ENCODE measurements at regions not wholly inside any gene's neighbourhood (a gene's known extent, or its start where the extent isn't known, plus 50 kb on each side); places are given as distances from the start of the nearest gene placed in this dataset.

- no peak overlapping the region for H3K27ac ChIP-seq
- 76 to 90% (median 82%) methylated on average over 7 of the region's 7 CpGs for WGBS, 3 donors
- H3K9me3 ChIP-seq, result no peaks in the 10 kb centered on the region
- no peaks in the 10 kb centered on the region for H3K36me3 ChIP-seq
- no peak for TF ChIP-seq POLR2A (IDR thresholded peaks at IDR 0.05)
- TF ChIP-seq, protein P1, sequence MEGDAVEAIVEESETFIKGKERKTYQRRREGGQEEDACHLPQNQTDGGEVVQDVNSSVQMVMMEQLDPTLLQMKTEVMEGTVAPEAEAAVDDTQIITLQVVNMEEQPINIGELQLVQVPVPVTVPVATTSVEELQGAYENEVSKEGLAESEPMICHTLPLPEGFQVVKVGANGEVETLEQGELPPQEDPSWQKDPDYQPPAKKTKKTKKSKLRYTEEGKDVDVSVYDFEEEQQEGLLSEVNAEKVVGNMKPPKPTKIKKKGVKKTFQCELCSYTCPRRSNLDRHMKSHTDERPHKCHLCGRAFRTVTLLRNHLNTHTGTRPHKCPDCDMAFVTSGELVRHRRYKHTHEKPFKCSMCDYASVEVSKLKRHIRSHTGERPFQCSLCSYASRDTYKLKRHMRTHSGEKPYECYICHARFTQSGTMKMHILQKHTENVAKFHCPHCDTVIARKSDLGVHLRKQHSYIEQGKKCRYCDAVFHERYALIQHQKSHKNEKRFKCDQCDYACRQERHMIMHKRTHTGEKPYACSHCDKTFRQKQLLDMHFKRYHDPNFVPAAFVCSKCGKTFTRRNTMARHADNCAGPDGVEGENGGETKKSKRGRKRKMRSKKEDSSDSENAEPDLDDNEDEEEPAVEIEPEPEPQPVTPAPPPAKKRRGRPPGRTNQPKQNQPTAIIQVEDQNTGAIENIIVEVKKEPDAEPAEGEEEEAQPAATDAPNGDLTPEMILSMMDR (IDR thresholded peaks at IDR 0.05), result no peak
- H3K27me3 ChIP-seq, result no peaks in the 10 kb centered on the region
- no peak for DNase-seq
- H3K4me1 ChIP-seq (ENCODE audit: insufficient read depth), result no peaks in the 10 kb centered on the region
- intact Hi-C loops (cut with DNase I), result no loop called here
- no peak overlapping the region for H3K4me3 ChIP-seq
Measured at GRCh38 chr2:236973343-236973980, 112.2 kb upstream of the COPS8 start.

GRCh38 chr2:236974148-236974547, 111.5 kb upstream of the COPS8 start:
- Histone ChIP-seq H3K9me3 (no peaks in the 10 kb centered on the region), H3K4me1 (ENCODE audit: insufficient read depth) (no peaks in the 10 kb centered on the region), H3K36me3 (no peaks in the 10 kb centered on the region), H3K27me3 (no peaks in the 10 kb centered on the region), H3K4me3 (no peak overlapping the region), H3K27ac (no peak overlapping the region)
- TF ChIP-seq POLR2A (IDR thresholded peaks at IDR 0.05) (no peak), EP300 (IDR thresholded peaks at IDR 0.05) (no peak)
- TF ChIP-seq, protein P1 (IDR thresholded peaks at IDR 0.05), result no peak
- intact Hi-C loops (cut with DNase I), result no loop called here
- DNase-seq, result no peak

DNA sequence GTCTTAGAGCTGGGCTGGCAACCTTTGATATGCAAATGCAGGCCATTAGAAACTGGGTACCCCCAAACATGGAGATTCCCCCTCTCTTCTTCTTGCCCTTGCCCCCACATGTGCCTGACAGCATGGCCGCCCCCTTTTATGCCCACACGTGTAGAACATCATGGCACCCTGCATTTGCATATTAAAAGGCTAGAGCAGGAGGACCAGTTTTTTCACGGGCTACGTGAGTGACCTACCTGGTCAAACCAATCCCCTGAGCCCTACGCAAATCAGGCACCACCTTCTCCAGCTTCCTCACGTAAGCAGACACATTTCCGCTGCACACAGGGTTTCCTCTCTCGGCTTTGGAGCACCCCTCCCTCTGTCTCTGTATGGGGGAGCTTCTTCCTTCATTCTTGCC, 110.9 kb upstream of the COPS8 start:
- Histone ChIP-seq H3K4me3 (no peak overlapping the region), H3K27me3 (no peaks in the 10 kb centered on the region), H3K9me3 (no peaks in the 10 kb centered on the region), H3K4me1 (ENCODE audit: insufficient read depth) (no peaks in the 10 kb centered on the region), H3K36me3 (no peaks in the 10 kb centered on the region), H3K27ac (no peak overlapping the region)
- intact Hi-C loops (cut with DNase I), result no loop called here
- TF ChIP-seq POLR2A (IDR thresholded peaks at IDR 0.05) (no peak), EP300 (IDR thresholded peaks at IDR 0.05) (no peak)
- TF ChIP-seq, protein P1 (IDR thresholded peaks at IDR 0.05), result no peak
- WGBS, 3 donors, result 82 to 95% (median 95%) methylated on average over 8 of the region's 8 CpGs
- no peak for DNase-seq

GRCh38 chr2:236975766-236976165, 109.9 kb upstream of the COPS8 start:
- DNase-seq, result no peak
- Histone ChIP-seq H3K36me3 (no peaks in the 10 kb centered on the region), H3K9me3 (no peaks in the 10 kb centered on the region), H3K27ac (no peak overlapping the region), H3K4me1 (ENCODE audit: insufficient read depth) (no peaks in the 10 kb centered on the region), H3K4me3 (no peak overlapping the region), H3K27me3 (no peaks in the 10 kb centered on the region)
- intact Hi-C loops (cut with DNase I), result no loop called here
- 94 to 96% (median 95%) methylated on average over 5 of the region's 5 CpGs for WGBS, 3 donors
- TF ChIP-seq, protein P1 (IDR thresholded peaks at IDR 0.05), result no peak
- no peak for TF ChIP-seq EP300 (IDR thresholded peaks at IDR 0.05)
- no peak for TF ChIP-seq POLR2A (IDR thresholded peaks at IDR 0.05)

Measured in ovary (tissue), 7 donors.